Uterus (tissue), 2 donors: ENCODE measurements at regions not wholly inside any gene's neighbourhood (a gene's known extent, or its start where the extent isn't known, plus 50 kb on each side); places are given as distances from the start of the nearest gene placed in this dataset.

ENCODE experiments used
- POLR2A ChIP-seq, 2 donors: fragments of 450-650 bp; IDR thresholded peaks; one replicate each; pipeline ENCODE4 v1.6.1; 2016; ENCODE audit warnings: antibody characterized with exemption in 2 of 2, mild to moderate bottlenecking in 1 of 2, moderate library complexity in 1 of 2
- TF ChIP-seq, protein P1 (sequence below), 4 experiments: fragments of 200-600 bp in 2 of 4; fragments of 450-650 bp in 2 of 4; sonication (generic) in 2 of 4; IDR thresholded peaks; one replicate each; pipeline ENCODE4 v1.5.1; 2016 to 2019; ENCODE audit warnings: antibody characterized with exemption in 4 of 4, mild to moderate bottlenecking in 2 of 4, moderate library complexity in 1 of 4

GRCh38 chr14:87065366-87065765 is 927.6 kb downstream of the GALC start:
- TF ChIP-seq, protein P1, sequence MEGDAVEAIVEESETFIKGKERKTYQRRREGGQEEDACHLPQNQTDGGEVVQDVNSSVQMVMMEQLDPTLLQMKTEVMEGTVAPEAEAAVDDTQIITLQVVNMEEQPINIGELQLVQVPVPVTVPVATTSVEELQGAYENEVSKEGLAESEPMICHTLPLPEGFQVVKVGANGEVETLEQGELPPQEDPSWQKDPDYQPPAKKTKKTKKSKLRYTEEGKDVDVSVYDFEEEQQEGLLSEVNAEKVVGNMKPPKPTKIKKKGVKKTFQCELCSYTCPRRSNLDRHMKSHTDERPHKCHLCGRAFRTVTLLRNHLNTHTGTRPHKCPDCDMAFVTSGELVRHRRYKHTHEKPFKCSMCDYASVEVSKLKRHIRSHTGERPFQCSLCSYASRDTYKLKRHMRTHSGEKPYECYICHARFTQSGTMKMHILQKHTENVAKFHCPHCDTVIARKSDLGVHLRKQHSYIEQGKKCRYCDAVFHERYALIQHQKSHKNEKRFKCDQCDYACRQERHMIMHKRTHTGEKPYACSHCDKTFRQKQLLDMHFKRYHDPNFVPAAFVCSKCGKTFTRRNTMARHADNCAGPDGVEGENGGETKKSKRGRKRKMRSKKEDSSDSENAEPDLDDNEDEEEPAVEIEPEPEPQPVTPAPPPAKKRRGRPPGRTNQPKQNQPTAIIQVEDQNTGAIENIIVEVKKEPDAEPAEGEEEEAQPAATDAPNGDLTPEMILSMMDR (IDR thresholded peaks at IDR 0.05), result no peak
- TF ChIP-seq POLR2A (IDR thresholded peaks at IDR 0.05), result no peak
